ENCODE measurements at regions not wholly inside any gene's neighbourhood (a gene's known extent, or its start where the extent isn't known, plus 50 kb on each side); places are given as distances from the start of the nearest gene placed in this dataset.

- TF ChIP-seq CTCF (IDR thresholded peaks at IDR 0.05): no peak
- TF ChIP-seq POLR2A (IDR thresholded peaks at IDR 0.05): no peak
Observed at GRCh38 chr1:219460081-219460895, 152.6 kb downstream of the ZC3H11B start.

Data from sigmoid colon (tissue), 3 donors.